GM21367 (cell line): ENCODE measurements at regions not wholly inside any gene's neighbourhood (a gene's known extent, or its start where the extent isn't known, plus 50 kb on each side); places are given as distances from the start of the nearest gene placed in this dataset.
A peak's percentile ranks its signal among the peaks of the same experiment; 100 is the strongest.

Experiments used
- ATAC-seq: cut with Tn5 transposase; IDR thresholded peaks from one replicate; pipeline ENCODE4 v1.9.1; 2021; ENCODE audit not compliant: unreplicated experiment

DNA sequence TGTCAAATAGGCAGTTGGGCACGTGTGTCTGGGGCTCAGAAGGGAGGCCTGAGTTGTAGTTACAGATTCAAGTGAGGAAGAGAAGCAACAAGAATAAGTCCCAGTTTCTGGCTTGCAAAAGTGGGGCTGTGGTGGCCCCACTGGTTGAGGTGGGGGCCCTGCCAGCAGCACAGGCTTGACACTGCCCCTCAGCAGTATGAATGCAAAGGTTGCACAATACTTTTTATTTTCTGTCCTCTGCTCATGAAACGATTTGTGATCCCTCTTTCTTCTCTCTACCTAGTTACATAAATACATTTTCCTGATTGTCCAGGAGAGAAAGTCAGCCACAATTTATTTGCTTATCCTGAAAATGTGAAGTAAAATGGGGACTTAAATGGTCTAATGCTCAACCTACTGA lies 577.8 kb downstream of the AACS start:
- ATAC-seq, result no peak

GRCh38 chr12:125645724-125646123 lies 580.5 kb downstream of the AACS start:
- ATAC-seq, result no peak

GRCh38 chr12:125650587-125650986 lies 585.4 kb downstream of the AACS start:
- no peak for ATAC-seq

DNA sequence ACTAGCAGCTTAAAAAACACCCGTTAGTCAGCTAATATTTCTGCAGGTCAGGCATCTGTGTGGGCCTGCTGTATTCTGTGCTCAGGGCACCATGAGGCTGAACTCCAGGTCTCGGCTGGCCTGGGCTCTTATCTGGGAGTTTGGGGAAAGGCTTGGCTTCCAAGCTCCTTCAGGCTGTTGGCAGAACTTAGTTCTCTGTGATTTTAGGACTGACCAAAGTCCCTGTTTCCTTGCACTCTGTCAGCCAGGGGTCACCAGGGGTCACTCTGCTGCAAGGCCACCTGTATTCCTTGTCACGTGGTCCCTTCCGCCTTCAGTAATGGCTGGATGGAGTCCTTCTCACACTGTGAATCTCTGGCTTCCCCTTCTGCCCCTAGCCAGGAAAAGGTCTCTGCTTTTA lies 586.4 kb downstream of the AACS start:
- no peak for ATAC-seq

GRCh38 chr12:125652681-125653080 lies 587.4 kb downstream of the AACS start:
- no peak for ATAC-seq

DNA sequence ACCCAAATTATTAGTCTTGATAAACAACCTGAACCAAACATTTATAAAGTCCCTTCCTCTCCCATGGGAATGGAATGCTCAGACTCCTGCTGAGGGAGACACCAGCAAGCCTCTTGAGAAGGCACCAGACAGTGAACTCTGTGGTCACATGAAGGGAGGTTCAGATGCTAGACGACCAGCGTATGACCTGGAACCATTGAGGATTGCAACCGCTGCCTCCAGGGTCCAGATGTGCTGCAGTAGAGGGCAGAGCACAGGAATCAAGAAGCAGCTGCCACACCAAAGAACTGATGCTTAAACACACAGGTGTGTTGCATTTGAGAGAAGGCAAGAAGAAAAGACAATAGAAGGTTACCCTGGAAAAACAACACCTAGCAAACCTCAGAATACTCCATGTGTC lies 592.4 kb downstream of the AACS start:
- no peak for ATAC-seq

- no peak for ATAC-seq
Measured at GRCh38 chr12:125674554-125675338, 609.5 kb downstream of the AACS start.

GRCh38 chr12:125676366-125676765 lies 611.1 kb downstream of the AACS start:
- ATAC-seq, result no peak

GRCh38 chr12:125677829-125678228 lies 612.6 kb downstream of the AACS start:
- no peak for ATAC-seq

- ATAC-seq, result no peak
Measured at GRCh38 chr12:125678589-125678993, 613.4 kb downstream of the AACS start.

DNA sequence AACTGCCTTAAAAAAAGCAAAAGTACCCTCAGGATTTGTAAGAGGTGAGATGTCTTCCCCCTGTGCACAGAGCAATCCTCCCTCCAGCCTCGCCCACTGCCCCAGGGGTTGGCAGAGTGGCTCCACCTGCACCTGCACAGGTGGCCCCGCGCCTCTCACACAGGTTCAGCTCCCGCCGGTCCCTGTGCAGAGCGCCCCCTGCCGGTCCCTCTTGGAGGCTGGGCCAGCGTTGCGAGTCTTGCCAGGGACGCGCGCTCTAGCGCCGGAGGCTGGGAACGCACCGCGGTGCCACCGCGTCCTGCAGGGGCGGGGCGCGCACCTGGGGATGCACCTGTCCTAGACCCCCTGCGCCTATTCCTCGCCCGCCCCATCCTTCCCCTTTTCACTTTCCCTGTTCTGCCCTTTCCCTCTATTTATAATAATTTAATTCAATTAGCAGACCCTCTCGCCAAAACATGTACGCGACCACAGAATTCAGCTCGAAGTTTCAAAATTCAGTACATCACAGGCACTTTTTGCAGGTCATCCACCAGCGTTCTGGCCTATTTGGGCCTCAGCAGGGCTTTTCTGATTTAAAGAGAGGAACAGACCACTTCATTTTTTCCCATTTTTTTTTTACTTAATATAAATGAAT lies 618.6 kb downstream of the AACS start:
- ATAC-seq, result peak; percentile 72

DNA sequence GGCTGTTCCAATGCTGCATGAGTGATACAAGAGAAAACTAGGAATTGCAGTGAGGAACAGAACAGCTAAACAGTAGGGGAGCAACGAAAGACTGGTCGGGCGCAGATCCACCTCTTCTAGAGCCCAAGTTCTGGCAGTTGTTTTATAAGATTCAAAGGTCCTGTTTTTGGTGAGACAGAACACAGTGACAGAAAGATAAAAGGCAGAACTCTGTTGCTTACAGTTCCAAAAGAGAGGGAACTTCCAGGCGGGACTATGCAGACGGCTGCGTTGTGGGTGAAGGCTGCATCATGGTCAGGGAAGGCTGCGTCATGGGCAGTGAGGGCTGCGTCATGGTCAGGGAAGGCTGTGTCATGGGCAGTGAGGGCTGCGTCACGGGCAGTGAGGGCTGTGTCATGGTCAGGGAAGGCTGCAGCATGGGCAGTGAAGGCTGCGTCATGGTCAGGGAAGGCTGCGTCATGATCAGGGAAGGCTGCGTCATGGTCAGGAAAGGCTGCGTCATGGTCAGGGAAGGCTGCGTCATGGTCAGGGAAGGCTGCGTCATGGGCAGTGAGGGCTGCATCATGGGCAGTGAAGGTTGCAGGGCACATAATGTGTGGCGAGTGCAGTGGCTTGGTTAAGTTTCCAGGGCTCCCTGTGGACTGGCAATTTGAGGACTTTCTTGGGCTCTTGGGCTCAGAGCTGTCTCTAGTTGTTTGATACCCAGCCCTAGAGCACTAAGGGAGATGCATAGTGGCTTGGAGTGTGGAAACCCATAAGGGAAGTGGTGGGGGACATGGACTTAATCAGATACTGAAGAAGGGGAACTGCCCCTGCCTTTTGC lies 619.9 kb downstream of the AACS start:
- ATAC-seq, result no peak

DNA sequence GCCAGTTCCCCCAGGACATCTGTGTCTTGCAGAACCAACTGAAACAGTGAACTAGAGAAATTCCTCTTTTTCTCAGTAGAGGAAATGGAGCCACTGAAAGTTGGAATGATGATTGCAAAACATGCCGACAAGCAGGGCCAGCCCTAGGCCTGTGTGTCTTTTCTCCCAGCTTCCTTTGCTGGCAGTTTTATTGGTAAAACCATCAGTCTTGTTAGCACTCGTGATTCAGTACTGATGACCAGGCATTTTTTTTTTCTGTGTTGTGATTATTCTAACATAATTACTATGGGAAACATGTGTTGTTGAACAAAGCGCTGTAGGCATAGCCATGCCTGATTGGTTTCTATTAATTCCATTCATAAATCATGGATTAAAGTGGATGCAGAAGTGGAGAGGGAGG lies 620.7 kb downstream of the AACS start:
- ATAC-seq, result no peak

DNA sequence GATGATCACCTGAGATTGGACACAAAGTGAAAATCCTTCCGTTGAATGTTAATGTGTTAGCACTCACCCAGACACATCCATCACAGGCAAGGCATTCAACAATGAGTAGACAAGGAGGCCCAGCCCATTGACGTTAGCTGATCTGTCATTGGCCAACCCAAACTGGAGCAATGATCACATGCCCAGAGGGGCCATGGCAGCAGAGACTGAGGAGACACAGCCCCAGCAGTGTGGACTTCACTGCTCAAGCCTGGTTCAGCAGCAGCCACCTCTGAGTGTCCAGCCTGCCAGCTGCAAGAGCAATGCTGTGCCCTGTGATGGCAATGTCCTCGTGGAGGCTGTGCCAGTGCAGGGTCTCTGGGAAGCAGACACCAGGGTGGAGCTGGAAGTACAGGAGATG lies 622.2 kb downstream of the AACS start:
- no peak for ATAC-seq

GRCh38 chr12:125687820-125688219 lies 622.6 kb downstream of the AACS start:
- no peak for ATAC-seq

DNA sequence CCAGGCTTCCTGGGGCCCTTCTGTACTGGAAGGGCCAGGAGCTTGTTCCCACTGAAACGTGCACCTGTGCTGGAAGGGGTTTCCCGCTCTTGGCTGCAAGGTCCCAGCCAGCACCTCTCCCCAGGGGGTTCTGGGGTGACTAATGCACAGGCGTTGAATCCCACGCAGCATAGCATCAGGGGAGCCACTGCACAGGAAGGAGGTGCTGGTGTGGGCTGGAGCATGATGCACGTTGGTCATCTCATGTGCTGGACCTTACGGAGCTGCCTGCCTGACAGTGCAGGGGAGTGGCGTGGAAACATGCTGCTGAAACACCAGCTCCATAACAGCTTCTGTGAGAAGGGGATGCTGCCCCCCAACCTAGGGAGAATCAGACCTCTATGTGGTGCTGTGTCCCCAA lies 623.0 kb downstream of the AACS start:
- no peak for ATAC-seq

GRCh38 chr12:125688881-125689280 lies 623.6 kb downstream of the AACS start:
- ATAC-seq, result no peak

GRCh38 chr12:125689576-125690410 lies 624.6 kb downstream of the AACS start:
- ATAC-seq, result no peak

DNA sequence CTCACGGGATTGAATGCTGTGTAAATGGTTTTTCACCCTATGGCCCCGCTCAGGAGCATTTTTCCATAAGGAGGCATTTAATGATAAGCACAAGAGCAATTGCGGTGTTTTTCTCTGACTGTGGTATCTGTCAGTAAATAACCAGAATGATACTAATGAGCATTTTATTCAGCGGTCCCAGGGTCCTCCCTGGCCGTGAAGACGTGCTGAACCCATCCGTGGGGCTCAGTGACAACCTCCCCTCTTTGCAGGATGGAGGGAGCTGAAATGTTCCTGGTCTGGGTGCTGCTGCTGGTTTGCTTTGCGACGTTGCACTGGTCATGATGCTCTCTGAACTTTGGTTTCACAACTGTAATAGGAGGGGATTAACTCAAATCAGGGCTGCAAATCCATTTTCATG lies 625.6 kb downstream of the AACS start:
- no peak for ATAC-seq

DNA sequence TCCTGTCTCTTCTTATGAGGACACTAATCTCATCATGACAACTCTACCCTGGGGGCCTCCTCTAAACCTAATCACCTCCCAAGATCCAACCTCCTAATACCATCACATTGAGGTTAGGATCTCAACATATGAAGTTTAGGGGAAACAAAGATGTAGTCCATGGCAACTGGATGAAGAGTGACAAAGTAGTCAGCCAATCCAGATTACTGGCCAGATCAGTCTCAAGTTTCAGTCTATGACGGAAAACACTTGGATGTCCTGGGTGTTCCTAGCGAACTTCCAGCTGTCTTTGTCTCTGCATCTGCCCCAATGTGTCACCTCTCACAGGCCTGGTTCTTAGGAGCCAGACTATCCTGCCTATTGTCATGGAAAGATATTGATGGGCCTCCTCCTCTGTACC lies 630.8 kb downstream of the AACS start:
- no peak for ATAC-seq

GRCh38 chr12:125704803-125705202 lies 639.6 kb downstream of the AACS start:
- no peak for ATAC-seq
